GM18858 (cell line): ENCODE measurements at regions not wholly inside any gene's neighbourhood (a gene's known extent, or its start where the extent isn't known, plus 50 kb on each side); places are given as distances from the start of the nearest gene placed in this dataset.
"Not testable (repeated sequence)": the region's sequence is repeated elsewhere in the genome, so short reads cannot be mapped to it uniquely, and the experiment has no call there.

Experiments
- ATAC-seq: cut with Tn5 transposase; IDR thresholded peaks from one replicate; pipeline ENCODE4 v1.9.1; 2021; ENCODE audit not compliant: unreplicated experiment

DNA sequence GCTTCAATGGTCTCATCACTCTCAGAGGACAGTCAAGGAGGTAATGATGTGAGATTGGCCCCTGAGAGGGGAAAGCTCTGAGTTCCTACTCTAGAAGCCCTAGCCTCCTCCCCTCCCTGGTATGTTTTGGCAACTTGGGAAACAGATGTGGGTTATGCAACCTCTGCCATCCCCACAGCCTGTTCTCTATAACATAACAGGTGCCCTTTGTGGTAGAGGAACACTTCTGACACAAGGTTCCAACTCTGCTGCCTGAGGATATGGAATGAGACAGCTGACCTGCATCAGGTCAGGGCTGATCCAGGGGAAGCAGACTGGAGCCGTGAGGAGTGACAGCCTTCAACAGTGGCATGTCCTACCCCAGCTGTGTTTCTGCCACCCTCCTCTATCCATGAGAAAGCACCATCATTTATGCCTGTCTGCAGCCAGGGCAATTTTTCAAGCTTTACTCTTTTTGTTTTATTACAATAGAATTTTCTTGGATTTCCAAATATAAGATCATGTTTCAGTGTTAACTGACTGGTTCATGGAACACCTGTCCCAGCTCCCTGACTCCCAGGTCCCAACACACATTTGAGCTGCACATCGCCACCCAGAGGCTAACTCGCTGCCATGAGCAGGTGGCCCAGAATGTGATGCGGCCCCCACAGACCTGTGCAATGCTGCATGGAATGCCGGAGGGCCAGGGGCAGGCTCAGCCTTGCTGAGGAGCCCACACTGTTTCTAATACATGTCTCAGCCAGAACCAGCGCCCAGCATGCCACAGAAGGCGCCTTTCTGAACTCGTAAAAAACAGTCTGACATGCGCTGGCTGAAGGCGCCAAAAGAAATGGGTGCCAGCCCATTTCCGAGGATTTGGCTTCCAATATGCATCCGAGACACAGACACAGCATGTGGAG is 124.8 kb upstream of the CHST15 start:
- no peak for ATAC-seq

DNA sequence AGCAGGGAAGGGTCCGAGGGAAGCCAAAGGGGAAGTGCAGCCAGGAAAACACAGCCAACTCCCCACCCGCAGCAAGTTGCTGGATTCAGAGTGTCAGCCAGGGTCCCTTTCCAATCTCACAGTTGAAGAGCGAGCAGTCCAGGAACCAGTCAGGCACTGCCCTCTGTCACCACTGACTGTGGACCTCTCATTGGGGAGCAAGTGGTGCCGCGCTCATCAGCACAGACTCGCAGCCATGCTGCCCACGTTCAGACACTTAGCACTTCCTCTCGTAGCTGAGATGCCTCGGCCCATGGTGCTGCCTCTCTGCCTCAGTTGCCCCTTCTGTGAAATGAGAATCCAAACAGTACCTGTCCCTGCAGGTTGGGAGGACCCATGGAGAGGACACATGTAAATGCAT is 123.6 kb upstream of the CHST15 start:
- no peak for ATAC-seq

DNA sequence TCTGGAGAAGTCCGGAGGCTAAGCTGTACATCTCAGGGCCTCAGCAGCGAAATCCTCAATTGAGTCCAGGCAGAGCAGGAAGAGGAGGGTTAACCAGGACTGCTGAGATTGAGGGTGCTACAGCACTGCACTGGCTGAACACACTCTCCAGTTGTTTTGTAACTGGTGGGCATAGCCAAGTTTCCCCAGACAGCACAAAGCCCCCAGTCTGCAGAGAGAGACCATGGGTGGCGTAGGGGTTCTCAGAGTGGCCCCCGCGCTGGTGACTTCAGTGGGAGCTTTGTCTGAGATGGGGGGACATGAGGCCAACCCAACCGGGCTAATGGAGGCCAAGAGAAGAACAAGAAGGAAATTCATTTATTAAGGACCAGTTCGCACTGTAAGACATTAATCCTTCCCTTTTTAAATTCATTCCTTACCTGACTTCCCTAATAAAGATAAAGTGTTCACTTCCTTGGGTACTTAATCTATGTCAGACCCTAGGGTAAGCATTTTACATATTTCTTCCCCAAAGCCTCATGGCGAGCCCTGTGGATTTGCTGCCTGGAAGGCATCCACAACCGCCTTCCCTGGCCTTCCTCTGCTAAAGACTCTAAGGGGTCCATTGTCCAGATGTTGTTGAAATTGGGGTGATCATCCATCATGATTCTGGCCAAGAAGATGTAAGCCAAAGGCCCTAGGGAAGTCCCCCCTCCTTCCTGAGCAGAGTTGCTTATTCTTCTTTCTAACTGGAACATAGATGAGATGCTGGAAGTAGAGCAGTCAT is 121.4 kb upstream of the CHST15 start:
- ATAC-seq = no peak

DNA sequence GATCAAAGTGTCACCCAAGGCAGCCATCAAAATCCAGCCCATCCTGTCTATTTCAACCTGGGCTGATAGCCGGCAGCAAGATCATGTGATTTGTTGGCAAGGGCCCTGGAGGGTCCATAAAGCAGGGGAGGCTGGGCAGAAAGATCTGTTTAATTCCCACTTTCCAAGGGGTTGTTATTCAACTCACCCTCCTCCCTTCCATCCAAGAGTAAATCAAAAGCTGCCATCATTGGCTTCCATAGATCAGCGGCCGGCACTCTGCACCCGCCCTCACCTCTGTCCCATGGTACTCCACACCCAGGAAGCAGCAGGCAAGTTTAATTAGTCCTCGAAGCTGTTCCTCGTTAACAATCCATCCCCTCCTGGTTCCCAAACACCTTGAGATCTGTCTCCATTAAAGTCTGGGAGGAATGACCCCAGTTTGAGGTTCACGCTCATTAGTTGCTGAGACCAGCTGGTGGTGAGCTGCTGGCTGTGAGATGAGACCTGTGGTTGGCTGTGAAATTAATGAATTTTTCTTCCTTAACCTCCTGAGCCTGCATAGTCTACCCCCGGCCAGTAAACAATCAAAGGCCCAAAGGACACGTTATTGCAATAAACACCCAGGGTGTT is 120.6 kb upstream of the CHST15 start:
- no peak for ATAC-seq

DNA sequence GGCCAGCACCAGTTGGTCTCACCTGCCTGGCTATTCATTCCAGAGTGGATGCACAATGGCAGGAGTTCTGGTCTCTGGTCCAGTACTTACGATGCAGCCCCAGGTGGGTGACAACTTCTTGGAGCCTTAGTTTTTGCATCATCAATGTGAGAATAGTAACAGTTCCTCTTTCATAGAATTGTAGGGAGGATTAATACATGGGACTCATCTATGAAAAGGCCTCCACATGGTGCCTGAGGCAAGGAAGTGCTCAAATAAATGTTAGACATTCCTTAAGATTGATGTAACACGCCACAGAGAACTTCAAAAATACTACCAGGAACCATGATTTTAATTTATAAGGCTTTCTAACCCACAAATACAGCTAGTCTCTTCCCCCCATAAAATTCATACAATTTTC is 120.1 kb upstream of the CHST15 start:
- ATAC-seq = no peak

DNA sequence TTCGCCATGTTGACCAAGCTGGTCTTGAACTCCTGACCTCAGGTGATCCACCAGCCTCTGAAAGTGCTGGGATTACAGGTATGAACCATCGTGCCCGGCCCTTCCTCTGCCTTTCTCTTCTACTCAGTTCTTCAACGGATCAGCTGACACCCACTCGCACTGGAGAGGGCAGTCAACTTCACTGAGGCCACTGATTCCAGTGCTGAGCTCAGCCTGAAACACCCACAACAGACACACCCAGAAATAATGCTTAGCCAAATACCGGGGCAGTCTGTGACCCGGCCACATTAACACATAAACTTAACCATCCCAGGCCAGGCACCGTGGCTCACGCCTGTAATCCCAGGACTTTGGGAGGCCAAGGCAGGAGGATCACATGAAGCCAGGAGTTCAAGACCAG is 119.3 kb upstream of the CHST15 start:
- ATAC-seq = no peak

DNA sequence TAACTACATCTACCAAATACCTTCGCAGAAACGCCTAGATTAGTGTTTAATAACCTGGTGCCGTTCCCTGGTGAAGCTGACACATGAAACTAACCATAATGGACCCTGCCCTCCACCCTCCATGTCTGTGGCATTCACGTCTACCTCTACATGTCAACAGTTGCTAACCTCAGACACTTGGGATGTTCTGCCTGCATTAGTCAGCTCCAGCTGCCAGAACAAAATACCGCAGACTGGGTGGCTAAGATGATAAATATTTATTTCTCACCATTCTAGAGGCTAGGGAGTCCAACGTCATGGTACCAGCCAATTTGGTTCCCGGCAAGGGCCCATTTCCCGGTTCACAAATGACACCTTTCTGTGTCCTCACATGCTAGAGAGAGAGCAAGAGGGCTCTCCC is 118.5 kb upstream of the CHST15 start:
- no peak for ATAC-seq

DNA sequence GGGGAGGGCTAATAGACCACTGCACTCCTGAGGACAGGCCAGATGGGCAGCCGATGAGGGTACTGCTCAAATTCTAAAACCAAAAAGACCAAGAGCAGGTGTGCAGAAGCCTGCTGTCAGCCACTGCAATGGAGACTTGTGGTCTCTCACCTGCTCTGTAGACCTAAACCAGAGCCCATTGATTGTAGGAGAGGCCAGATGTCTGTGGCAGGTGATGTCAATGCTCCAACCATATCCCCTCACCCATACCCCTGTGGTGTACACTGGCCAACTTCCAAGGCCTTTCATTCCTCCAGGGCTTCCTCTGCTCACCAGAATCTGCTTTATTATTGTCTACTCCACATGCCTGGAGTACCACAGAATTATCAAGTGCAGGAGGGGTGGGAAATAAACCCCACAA is 116.9 kb upstream of the CHST15 start:
- no peak for ATAC-seq

DNA sequence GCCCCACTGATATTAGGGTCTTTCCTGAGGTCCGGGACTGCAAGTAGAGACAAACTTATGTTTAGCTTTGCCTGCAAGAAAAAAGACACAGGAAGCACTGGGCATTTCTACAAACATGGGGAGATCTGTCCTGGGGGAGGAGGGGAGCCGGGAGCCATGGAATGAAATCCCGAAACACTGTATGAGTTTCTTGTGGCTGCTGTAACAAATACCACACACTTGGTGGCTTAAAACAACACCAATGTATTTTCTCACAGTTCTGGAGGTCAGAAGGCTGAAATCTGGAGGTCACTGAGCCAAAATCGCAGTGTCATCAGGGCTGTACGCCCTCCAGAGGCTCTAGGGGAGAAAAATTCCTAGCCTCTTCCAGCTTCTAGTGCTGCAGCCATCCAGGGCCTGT is 114.0 kb upstream of the CHST15 start:
- ATAC-seq = no peak

DNA sequence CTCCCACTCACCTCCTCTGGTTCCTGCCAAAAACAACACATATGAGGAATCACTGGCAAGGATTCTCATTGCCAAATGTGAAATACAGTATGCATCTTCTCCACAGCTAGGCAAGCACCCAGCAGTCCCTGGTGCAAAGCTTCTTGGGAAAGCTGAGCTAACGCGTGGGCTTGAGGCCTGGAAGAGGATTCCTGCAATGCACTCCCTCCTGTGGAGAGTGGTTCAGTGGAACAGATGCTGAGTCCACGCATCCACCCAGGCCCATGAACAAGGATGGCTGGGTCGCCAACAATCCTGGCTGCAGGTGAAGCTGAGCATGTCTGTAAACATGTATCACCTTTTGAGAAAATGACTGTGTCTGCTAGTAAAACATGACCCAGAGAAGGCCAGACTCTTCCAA is 113.2 kb upstream of the CHST15 start:
- ATAC-seq = no peak

DNA sequence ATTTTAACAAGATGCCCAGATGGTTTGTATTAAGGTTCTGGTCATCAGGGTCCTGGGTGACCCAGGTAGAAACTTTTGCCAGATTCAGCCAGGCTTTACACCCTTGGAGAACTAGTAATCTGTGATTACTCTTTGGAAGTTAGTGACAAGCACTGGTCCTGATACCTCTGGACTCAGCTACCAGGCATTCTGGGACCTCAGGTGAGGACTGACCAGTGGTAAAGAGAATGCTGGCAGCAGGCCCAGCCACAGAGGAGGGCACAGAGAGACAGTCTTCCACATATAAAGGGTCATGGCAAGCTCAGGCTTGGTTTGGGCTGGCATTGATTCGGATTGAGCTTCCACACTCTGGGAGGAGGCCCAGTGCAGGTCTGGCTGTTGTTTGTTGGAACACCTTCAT is 112.0 kb upstream of the CHST15 start:
- no peak for ATAC-seq

DNA sequence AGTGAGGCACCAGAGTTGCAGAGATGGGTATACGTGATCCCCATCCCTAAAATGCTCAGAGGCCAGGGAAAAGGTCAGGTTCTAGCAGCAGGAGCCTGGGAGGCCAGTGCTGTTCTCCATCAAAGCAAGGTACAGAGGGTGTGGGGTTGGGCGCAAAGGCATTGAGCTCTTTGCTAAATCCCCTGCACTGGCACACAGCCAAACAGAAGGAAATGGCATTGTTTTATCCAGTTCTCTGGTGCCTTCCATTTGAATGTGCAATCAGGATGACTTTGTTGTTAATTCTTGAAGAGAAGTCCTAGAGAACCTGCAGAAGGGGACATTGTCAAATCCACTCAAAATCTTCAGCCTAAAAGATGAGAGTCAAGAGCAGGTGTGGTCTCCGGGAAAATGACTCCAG is 111.3 kb upstream of the CHST15 start:
- no peak for ATAC-seq

DNA sequence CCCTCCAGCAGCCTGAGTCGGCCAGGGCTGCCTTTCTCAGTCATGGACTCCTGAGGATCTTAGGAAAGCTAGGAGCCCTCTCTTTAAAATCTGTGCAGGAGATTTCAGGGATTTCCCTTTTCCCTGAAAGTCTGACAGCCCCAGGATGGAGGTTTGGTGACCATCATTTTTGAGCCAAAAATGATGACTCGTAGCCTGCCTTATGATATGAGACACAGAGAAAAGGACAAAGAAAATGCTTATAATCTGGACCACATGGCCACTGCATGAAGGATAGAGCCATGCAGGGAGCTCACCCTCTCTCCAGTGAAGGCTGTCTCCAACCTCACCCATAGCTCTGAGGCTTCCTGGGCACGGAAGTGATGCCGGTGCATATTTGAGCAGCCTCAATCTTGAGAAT is 106.6 kb upstream of the CHST15 start:
- ATAC-seq = no peak

DNA sequence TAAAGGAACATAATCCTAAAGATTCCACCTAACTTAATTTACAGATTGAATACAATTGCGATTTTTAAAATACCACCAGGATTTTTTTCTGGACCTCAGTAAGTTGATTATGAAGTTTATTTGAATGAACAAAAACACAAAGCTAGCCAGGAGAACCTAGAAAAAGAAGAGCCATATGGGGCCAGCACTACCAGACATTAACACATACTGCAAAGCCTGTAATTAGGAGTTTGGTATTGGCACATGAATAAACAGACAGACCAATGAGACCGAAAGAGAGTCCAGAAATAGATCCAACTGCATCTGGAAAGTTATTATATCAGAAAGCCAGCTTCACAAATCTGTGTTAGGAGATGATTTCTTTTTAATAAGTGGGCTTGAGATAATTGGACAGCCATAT is 105.5 kb upstream of the CHST15 start:
- no peak for ATAC-seq

DNA sequence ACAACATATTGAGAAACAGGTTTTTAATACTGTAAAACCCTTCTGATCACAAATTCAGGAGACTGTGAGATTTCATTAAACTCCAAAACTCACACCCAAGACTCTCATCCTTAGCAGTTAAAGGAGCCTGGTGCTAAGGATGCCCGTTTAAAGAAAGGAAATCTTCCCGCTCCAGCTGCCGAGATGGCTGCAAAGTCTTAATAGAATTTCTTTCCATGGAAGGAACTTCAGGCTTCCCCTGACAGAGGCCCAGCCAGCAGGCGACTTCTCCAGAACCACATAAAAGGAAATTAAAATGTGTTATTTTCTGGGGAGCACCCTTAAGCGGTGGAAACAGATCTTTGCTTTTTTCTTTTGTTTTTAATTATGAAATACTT is 104.7 kb upstream of the CHST15 start:
- no peak for ATAC-seq

DNA sequence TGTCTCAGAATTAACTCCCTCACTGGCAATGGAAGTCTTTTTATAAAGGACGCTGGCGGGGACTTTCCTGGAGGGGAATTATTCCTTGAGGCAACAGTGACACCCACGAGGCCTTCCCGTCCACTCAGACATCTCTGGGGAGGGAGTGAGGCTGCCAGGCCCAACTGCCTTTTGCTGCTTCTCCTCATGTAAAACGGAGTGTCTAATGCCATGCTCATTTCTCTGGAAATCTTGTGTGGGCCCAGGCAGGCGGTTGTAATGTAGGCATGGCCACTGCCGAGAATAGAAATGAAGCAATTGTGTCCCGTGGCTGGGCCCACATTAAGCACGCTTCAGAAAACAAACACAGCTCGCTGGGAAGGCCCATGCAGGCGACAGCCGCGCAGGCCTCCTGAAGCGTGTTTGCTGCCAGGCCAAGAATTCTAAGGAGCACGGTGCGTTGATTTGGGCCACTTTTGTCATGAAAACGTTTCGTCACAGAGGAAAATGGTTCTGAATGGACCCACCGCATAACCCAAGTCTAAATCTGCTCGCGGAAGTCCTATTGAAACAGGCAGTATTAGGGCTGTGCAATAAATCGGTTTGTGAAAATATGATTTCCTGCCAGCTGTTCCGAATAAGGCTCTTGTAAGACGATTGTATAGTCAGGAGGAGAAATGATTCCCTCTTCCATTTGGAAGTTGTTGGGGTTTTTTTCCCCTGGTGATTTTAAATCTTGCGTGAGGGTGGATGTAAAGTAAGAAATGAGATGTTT is 104.2 kb upstream of the CHST15 start:
- ATAC-seq = no peak

DNA sequence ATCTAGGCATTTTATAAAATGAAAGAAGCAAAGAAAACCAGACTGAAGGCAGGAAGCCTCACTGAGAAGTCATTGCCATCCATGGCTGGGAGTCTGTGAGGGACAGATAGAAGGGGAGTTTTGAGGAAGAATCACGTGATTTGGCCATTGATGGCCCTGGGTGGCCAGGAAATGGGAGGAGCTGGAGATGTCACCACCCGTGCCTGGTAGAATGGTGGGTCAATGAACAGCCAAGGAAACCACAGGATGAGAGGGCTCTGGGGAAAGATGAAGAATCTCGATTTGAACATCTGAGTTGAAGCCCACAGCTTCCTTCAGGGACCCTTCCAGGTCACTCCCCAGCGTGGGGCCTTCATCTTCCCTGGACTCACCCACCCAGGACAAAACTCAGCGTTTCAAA is 103.3 kb upstream of the CHST15 start:
- no peak for ATAC-seq

DNA sequence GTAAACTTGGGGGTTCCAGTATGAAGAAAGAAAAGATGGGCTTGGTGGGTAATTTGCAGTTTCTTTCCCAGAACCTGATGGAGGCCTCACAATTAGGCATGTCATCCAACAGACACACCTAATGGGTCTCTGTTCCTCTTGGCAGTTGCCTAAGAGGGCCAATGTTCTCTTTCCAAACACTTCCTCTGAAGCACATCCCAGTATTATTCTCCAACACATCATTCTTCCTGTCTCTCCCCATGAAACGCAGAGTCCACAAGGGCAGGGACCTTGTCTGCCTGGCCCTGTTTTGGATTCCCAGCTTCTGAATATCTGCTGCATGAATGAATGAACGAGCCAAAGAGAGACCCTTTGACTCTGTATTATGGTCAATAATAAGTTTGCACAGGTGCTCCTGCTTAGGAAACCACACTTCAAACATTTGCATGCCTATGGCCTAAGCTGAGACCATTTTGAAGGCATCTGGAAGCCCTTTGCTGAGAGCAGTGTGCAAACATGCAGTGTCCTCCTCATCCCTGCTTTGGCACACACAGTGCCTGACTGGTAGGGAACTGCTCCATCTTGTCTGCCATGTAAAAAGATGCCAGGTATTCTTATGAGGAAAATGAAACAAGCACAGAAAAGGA is 100.9 kb upstream of the CHST15 start:
- no peak for ATAC-seq

DNA sequence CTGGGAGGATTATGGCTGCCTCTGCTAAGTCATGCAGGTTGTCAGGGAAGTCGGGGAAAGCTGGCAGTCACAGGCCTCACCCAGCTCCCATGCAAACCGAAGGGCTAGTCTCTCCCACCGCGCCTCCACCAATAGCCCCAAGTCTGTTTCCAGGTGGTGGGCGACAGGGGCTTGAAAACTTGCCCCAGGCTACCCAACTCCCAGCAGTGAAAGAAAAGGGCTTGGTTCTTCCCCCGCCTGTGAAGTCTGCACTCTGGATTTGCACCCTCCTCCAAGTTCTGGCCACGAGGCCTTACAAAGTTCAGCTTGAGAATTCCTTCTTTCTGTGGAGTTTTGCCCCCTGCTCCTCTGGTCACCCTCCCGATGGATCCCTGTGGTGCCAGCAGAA is 99.9 kb upstream of the CHST15 start:
- ATAC-seq = no peak

DNA sequence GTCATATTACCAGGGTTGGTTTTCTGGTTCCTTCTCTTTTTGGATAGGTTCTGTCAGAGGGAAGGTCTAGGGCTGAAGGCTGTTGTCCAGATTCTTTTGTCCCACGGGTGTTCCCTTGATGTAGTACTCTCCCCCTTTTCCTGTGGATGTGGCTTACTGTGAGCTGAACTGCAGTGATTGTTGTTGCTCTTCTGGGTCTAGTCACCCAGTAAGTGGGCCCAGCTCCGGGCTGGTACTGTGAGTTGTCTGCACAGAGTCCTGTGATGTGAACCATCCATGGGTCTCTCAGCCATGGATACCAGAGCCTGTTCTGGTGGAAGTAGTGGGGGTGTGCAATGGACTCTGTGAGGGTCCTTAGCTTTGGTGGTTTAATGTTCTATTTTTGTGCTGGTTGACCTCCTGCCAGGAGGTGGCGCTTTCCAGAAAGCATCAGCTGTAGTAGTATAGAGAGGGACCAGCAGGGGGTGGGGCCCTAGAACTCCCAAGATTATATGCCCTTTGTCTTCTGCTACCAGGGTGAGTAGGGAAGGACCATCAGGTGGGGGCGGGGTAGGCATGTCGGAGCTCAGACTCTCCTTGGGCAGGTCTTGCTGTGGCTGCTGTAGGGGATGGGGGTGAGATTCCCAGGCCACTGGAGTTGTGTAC is 99.4 kb upstream of the CHST15 start:
- ATAC-seq = not testable (repeated sequence)
